GM12878 (cell line): ENCODE measurements at regions not wholly inside any gene's neighbourhood (a gene's known extent, or its start where the extent isn't known, plus 50 kb on each side); places are given as distances from the start of the nearest gene placed in this dataset.
"Not testable (repeated sequence)": the region's sequence is repeated elsewhere in the genome, so short reads cannot be mapped to it uniquely, and the experiment has no call there.

Source experiments
- ATAC-seq: fragments of 200-7000 bp; cut with Tn5 transposase; 3 replicates; pipeline ENCODE4 v1.9.1; 2020; ENCODE audit warnings: mild to moderate bottlenecking, moderate library complexity
- BruUV-seq: library from RNA; stranded (reverse); fragments of 400-500 nt; replicated peaks from 2 replicates; lab custom pipeline; 2021; lab: Mats Ljungman, UMichigan
- CTCF ChIA-PET: fragments of 300-600 bp; sonication (Branson Sonifier 250); formaldehyde crosslinking; extraction: SDS; loops from one replicate; lab custom pipeline; 2021; ENCODE audit warnings: inconsistent platforms; lab: Yijun Ruan, JAX
- POLR2A ChIA-PET: fragments of 350-600 bp; formaldehyde crosslinking; extraction: SDS; loops from one replicate; lab custom pipeline; 2021; ENCODE audit warnings: inconsistent platforms; lab: Charles Lee
- RAD21 ChIA-PET: fragments of 300-600 bp; sonication (Branson Sonifier 250); formaldehyde crosslinking; loops from one replicate; lab custom pipeline; 2023; ENCODE audit warnings: antibody characterized with exemption; ENCODE audit not compliant: unreplicated experiment; lab: Charles Lee
- SMC1A ChIA-PET: fragments of 300-600 bp; sonication (Branson Sonifier 250); formaldehyde crosslinking; loops from one replicate; lab custom pipeline; 2023; ENCODE audit not compliant: unreplicated experiment, uncharacterized antibody; lab: Charles Lee
- DNase-seq: peaks from one replicate; pipeline ENCODE4 v3.0.0-alpha.2; 2011; ENCODE audit warnings: low read depth, low spot score
- FAIRE-seq: peaks from 3 replicates; lab custom pipeline; 2011; peaks lifted over from hg19 to GRCh38; lab: Jason Lieb, UNC
- H2AFZ ChIP-seq: 2 replicates; pipeline ENCODE4 v1.6.0; 2011; ENCODE audit warnings: low read depth, low read length, control low read depth; ENCODE audit not compliant: control insufficient read depth
- H3K27ac ChIP-seq: 2 replicates; pipeline ENCODE4 v1.5.1; 2011; ENCODE audit warnings: control low read depth; ENCODE audit not compliant: control insufficient read depth, insufficient read depth
- H3K27me3 ChIP-seq, 2 experiments: replicated peaks in 1 of 2; 2 replicates each; pipeline versions ENCODE4 v1.6.0 to v1.6.1; 2011; ENCODE audit warnings: low read length in 1 of 2; ENCODE audit not compliant: control insufficient read depth in 2 of 2, insufficient read depth in 2 of 2
- H3K36me3 ChIP-seq, 2 experiments: 2 replicates each; pipeline ENCODE4 v1.5.1; 2011; ENCODE audit warnings: low read length in 1 of 2; ENCODE audit not compliant: control insufficient read depth in 2 of 2, insufficient read depth in 2 of 2
- H3K4me1 ChIP-seq: 2 replicates; pipeline ENCODE4 v1.6.1; 2011; ENCODE audit warnings: mild to moderate bottlenecking, low read length, moderate library complexity, mixed read lengths; ENCODE audit not compliant: control insufficient read depth, insufficient read depth
- H3K4me2 ChIP-seq: 2 replicates; pipeline ENCODE4 v1.6.0; 2011; ENCODE audit warnings: control low read depth; ENCODE audit not compliant: control insufficient read depth, insufficient read depth
- H3K4me3 ChIP-seq: fragments of 200-600 bp; sonication (generic); 2 replicates; pipeline ENCODE4 v1.5.1; 2016
- H3K79me2 ChIP-seq: 2 replicates; pipeline ENCODE4 v1.6.0; 2011; ENCODE audit warnings: low read length; ENCODE audit not compliant: control insufficient read depth, insufficient read depth
- H3K9ac ChIP-seq: 2 replicates; pipeline ENCODE4 v1.8.0; 2011; ENCODE audit warnings: low read length, control low read depth, mixed read lengths; ENCODE audit not compliant: control insufficient read depth, insufficient read depth
- H3K9me3 ChIP-seq: replicated peaks from 3 replicates; pipeline ENCODE4 v1.5.1; 2011; ENCODE audit warnings: mild to moderate bottlenecking, low read length; ENCODE audit not compliant: control insufficient read depth, insufficient read depth
- H4K20me1 ChIP-seq: 2 replicates; pipeline ENCODE4 v1.6.0; 2011; ENCODE audit not compliant: control insufficient read depth, insufficient read depth
- WGBS: methylation state at CpG from one replicate; pipeline ENCODE4 v1.1.6; 2016; ENCODE audit warnings: low lambda C conversion rate; ENCODE audit not compliant: insufficient replicate concordance, insufficient coverage; ENCODE audit errors: missing lambda C conversion rate; 5-methylcytosine and 5-hydroxymethylcytosine counted together
- in situ Hi-C: fragments of 300-500 bp; cut with MboI; formaldehyde crosslinking; loops from 9 replicates; pipeline ENCODE4 v1.14.3; 2018; ENCODE audit warnings: mixed read lengths
- intact Hi-C: fragments of 100-400 bp; cut with micrococcal nuclease; formaldehyde crosslinking; loops from one replicate; pipeline ENCODE4 v1.14.2; 2022; ENCODE audit not compliant: unreplicated experiment

DNA sequence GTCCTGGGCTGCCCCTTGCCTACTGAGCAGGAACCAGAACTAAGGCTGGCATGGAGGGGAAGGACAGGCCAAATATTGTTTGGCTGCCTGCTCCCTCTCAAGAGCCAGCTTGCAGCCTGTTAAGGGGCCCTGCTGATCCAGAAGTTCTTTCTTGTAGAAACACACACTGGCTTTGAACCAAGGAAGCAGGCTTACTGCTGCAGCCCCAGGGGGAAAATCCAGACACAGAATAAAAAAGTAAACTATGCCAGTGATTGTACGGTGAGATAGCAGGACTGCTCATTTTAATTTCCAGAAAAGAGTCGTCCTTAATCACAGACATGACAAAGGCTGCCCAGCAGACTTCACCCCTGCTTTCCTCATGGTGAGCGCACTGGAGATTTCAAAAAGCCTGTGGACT is 371.6 kb downstream of the ANAPC1 start:
- H3K9me3 ChIP-seq, intact Hi-C loops, DNase-seq, FAIRE-seq, ATAC-seq, in situ Hi-C loops, H3K9ac ChIP-seq, CTCF ChIA-PET, POLR2A ChIA-PET, H3K36me3 ChIP-seq, H3K4me3 ChIP-seq, H3K27me3 ChIP-seq, H2AFZ ChIP-seq, RAD21 ChIA-PET, SMC1A ChIA-PET, H3K79me2 ChIP-seq, H3K4me1 ChIP-seq, BruUV-seq, H4K20me1 ChIP-seq, H3K4me2 ChIP-seq, H3K27ac ChIP-seq: not testable (repeated sequence)
- 42% methylated on average over 2 of the region's 3 CpGs for WGBS

DNA sequence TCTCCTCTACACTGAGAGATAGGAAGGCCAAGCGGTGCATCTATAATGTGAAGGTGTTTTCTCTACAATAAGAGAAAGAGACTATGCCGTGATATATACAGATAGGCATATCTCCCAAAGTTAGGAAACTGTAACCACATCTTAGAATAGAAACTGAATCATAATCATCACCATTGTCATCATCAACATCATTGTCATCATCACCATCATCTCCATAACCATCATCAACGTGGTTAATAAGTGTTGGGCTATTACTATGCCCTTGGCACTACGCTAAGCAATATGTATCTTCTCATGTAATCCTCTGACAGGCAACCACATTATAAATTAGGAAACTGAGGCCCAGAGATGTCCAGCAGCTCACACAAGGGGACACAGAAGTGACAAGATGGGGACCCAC is 369.9 kb downstream of the ANAPC1 start:
- intact Hi-C loops, BruUV-seq, H3K27me3 ChIP-seq, RAD21 ChIA-PET, H3K9me3 ChIP-seq, H3K9ac ChIP-seq, H2AFZ ChIP-seq, SMC1A ChIA-PET, H3K36me3 ChIP-seq, H4K20me1 ChIP-seq, in situ Hi-C loops, DNase-seq, H3K4me2 ChIP-seq, CTCF ChIA-PET, H3K4me1 ChIP-seq, FAIRE-seq, POLR2A ChIA-PET, H3K79me2 ChIP-seq, ATAC-seq, H3K4me3 ChIP-seq, H3K27ac ChIP-seq: not testable (repeated sequence)
- 43% methylated on average over 3 of the region's 4 CpGs for WGBS

DNA sequence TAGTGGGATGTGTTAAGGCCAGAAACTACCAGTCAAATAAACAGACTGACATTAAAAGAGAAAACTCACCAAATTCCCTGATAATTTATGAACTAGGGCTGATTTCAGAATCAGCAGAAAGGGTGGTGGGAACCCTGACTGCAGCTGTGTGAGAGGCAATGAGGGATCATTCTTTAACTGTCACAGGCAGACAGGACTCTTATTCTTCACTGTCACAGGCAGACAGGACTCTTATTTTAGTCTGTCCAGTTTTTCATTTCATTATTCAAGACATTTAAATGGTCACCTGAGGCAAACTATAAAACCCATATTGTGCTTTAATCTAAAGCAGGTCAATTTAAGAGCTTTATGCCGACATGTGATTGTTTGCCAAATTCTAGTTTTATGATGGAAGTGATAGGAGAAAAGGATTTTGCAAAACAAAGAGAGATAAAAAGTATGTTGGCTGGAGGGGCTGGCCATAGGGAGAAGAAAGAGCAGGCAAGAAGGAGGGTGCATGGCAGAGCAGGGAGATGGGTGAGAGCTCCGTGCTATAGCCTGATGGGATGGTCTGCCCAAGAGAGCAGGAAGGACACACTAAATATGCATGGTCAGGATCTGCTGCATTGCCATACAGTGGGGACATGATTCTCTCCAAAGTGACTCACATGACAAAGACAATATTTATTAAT is 366.8 kb downstream of the ANAPC1 start:
- CTCF ChIA-PET, H2AFZ ChIP-seq, H3K27ac ChIP-seq, H3K36me3 ChIP-seq, POLR2A ChIA-PET, in situ Hi-C loops, FAIRE-seq, H3K9me3 ChIP-seq, H3K4me1 ChIP-seq, SMC1A ChIA-PET, H3K4me3 ChIP-seq, intact Hi-C loops, BruUV-seq, H3K4me2 ChIP-seq, H3K79me2 ChIP-seq, DNase-seq, H3K9ac ChIP-seq, H4K20me1 ChIP-seq, ATAC-seq, RAD21 ChIA-PET, H3K27me3 ChIP-seq: not testable (repeated sequence)
- 0% methylated on average over 1 of the region's 2 CpGs for WGBS

GRCh38 chr2:111517721-111518053 is 366.3 kb downstream of the ANAPC1 start:
- CTCF ChIA-PET, H3K27me3 ChIP-seq, RAD21 ChIA-PET, H3K79me2 ChIP-seq, H3K27ac ChIP-seq, H3K4me3 ChIP-seq, H3K9me3 ChIP-seq, H2AFZ ChIP-seq, DNase-seq, ATAC-seq, H3K4me2 ChIP-seq, POLR2A ChIA-PET, H3K4me1 ChIP-seq, H3K9ac ChIP-seq, intact Hi-C loops, SMC1A ChIA-PET, H3K36me3 ChIP-seq, BruUV-seq, H4K20me1 ChIP-seq, FAIRE-seq, in situ Hi-C loops: not testable (repeated sequence)
- WGBS: 33% methylated on average over 2 of the region's 2 CpGs
